ENCODE measurements at regions not wholly inside any gene's neighbourhood (a gene's known extent, or its start where the extent isn't known, plus 50 kb on each side); places are given as distances from the start of the nearest gene placed in this dataset.
"Not testable (repeated sequence)": the region's sequence is repeated elsewhere in the genome, so short reads cannot be mapped to it uniquely, and the experiment has no call there.

GRCh38 chr14:57060276-57060955, 208.3 kb downstream of the EXOC5 start:
- BruUV-seq (replicated peaks): no TSS peak
- intact Hi-C loops (cut with micrococcal nuclease; ENCODE audit: unreplicated experiment) (loop anchor here (10.0 kb wide), 3 partner anchors 254 to 566 kb away; no protein-coding TSS in a partner anchor), in situ Hi-C loops (cut with HindIII; ENCODE audit: low pct_unique_long_range_greater_than_20kb, low sequenced_read_pairs) (no loop called here)
- Histone ChIP-seq H3K27ac (ENCODE audit: low read length) (no peak overlapping the region), H3K36me3 (ENCODE audit: control insufficient read depth, insufficient read depth, low read length) (no peaks in the 10 kb centered on the region), H3K27me3 (ENCODE audit: control insufficient read depth, insufficient read depth, low read length) (no peaks in the 10 kb centered on the region), H3K4me1 (ENCODE audit: control insufficient read depth, insufficient read depth, low read length) (no peaks in the 10 kb centered on the region), H3K9me3 (ENCODE audit: control insufficient read depth, insufficient read depth, low read depth, low read length) (no peaks in the 10 kb centered on the region), H3K4me3 (ENCODE audit: low read depth in 2 of 2, low read length in 2 of 2) (no peak overlapping the region)
- CTCF ChIA-PET: no interaction called here
- no peak for DNase-seq (ENCODE audit: low read depth, low spot score)
- ATAC-seq: no peak
- POLR2A ChIA-PET: no interaction called here
- TF ChIP-seq SIN3A (IDR thresholded peaks at IDR 0.05; ENCODE audit: borderline replicate concordance, insufficient read depth, low read depth, low read length): no peak

- ChIA-PET POLR2A (no interaction called here), CTCF (no interaction called here)
- H3K36me3 ChIP-seq (ENCODE audit: control insufficient read depth, insufficient read depth, low read length): no peaks in the 10 kb centered on the region
- H3K4me1 ChIP-seq (ENCODE audit: control insufficient read depth, insufficient read depth, low read length): no peaks in the 10 kb centered on the region
- DNase-seq (ENCODE audit: low read depth, low spot score) (no peak), ATAC-seq (no peak)
- no peaks in the 10 kb centered on the region for H3K9me3 ChIP-seq (ENCODE audit: control insufficient read depth, insufficient read depth, low read depth, low read length)
- H3K27me3 ChIP-seq (ENCODE audit: control insufficient read depth, insufficient read depth, low read length): no peaks in the 10 kb centered on the region
- no peak overlapping the region for H3K27ac ChIP-seq (ENCODE audit: low read length)
- intact Hi-C loops (cut with micrococcal nuclease; ENCODE audit: unreplicated experiment) (no loop called here), in situ Hi-C loops (cut with HindIII; ENCODE audit: low pct_unique_long_range_greater_than_20kb, low sequenced_read_pairs) (no loop called here)
- no peak overlapping the region for H3K4me3 ChIP-seq (ENCODE audit: low read depth in 2 of 2, low read length in 2 of 2)
- no TSS peak for BruUV-seq (replicated peaks)
- no peak for TF ChIP-seq CTCF (IDR thresholded peaks at IDR 0.05)
- TF ChIP-seq, protein P1, sequence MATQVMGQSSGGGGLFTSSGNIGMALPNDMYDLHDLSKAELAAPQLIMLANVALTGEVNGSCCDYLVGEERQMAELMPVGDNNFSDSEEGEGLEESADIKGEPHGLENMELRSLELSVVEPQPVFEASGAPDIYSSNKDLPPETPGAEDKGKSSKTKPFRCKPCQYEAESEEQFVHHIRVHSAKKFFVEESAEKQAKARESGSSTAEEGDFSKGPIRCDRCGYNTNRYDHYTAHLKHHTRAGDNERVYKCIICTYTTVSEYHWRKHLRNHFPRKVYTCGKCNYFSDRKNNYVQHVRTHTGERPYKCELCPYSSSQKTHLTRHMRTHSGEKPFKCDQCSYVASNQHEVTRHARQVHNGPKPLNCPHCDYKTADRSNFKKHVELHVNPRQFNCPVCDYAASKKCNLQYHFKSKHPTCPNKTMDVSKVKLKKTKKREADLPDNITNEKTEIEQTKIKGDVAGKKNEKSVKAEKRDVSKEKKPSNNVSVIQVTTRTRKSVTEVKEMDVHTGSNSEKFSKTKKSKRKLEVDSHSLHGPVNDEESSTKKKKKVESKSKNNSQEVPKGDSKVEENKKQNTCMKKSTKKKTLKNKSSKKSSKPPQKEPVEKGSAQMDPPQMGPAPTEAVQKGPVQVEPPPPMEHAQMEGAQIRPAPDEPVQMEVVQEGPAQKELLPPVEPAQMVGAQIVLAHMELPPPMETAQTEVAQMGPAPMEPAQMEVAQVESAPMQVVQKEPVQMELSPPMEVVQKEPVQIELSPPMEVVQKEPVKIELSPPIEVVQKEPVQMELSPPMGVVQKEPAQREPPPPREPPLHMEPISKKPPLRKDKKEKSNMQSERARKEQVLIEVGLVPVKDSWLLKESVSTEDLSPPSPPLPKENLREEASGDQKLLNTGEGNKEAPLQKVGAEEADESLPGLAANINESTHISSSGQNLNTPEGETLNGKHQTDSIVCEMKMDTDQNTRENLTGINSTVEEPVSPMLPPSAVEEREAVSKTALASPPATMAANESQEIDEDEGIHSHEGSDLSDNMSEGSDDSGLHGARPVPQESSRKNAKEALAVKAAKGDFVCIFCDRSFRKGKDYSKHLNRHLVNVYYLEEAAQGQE (IDR thresholded peaks at IDR 0.05; ENCODE audit: insufficient read depth in 1 of 2, low read depth in 2 of 2, low read length in 1 of 2): no peak
- no peak for TF ChIP-seq TCF7L2 (IDR thresholded peaks at IDR 0.05; ENCODE audit: low read depth, low read length)
- no peak for TF ChIP-seq POLR2AphosphoS5 (IDR thresholded peaks at IDR 0.05; ENCODE audit: low read depth, low read length)
- no peak for TF ChIP-seq SIN3A (IDR thresholded peaks at IDR 0.05; ENCODE audit: borderline replicate concordance, insufficient read depth, low read depth, low read length)
Measured at GRCh38 chr14:57058319-57058718, 210.4 kb downstream of the EXOC5 start.

DNA sequence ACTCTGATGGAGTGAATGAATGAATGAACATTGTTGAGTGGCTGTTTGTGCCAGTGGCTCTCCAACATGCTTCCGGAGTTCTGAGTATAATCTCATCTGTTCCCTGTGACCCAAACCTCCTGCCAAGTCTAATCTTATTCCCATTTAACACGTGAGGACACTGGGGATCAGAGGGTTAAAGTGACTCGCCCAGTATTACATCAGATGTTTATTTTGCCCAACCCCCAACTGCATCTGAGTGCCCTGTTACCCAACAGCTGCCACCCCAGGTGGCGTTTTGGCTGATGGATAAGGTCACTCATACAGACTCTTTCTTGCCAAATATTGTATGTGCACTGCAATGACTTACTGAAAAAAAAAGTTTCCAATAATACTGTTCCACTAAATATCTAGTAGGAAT, 210.9 kb downstream of the EXOC5 start:
- CTCF ChIA-PET: interaction anchor here (0.6 kb wide), 1 partner anchor 27 kb away, joined by 5 read pairs; no protein-coding TSS in a partner anchor
- Histone ChIP-seq H3K4me3 (ENCODE audit: low read depth in 2 of 2, low read length in 2 of 2) (no peak overlapping the region), H3K4me1 (ENCODE audit: control insufficient read depth, insufficient read depth, low read length) (no peaks in the 10 kb centered on the region), H3K27ac (ENCODE audit: low read length) (no peak overlapping the region), H3K27me3 (ENCODE audit: control insufficient read depth, insufficient read depth, low read length) (no peaks in the 10 kb centered on the region), H3K9me3 (ENCODE audit: control insufficient read depth, insufficient read depth, low read depth, low read length) (no peaks in the 10 kb centered on the region), H3K36me3 (ENCODE audit: control insufficient read depth, insufficient read depth, low read length) (no peaks in the 10 kb centered on the region)
- ATAC-seq (no peak), DNase-seq (ENCODE audit: low read depth, low spot score) (no peak)
- intact Hi-C loops (cut with micrococcal nuclease; ENCODE audit: unreplicated experiment) (no loop called here), in situ Hi-C loops (cut with HindIII; ENCODE audit: low pct_unique_long_range_greater_than_20kb, low sequenced_read_pairs) (no loop called here)
- BruUV-seq (replicated peaks): no TSS peak
- no peak for TF ChIP-seq SIN3A (IDR thresholded peaks at IDR 0.05; ENCODE audit: borderline replicate concordance, insufficient read depth, low read depth, low read length)
- no peak for TF ChIP-seq CTCF (IDR thresholded peaks at IDR 0.05)
- TF ChIP-seq TCF7L2 (IDR thresholded peaks at IDR 0.05; ENCODE audit: low read depth, low read length): no peak
- POLR2A ChIA-PET: no interaction called here

DNA sequence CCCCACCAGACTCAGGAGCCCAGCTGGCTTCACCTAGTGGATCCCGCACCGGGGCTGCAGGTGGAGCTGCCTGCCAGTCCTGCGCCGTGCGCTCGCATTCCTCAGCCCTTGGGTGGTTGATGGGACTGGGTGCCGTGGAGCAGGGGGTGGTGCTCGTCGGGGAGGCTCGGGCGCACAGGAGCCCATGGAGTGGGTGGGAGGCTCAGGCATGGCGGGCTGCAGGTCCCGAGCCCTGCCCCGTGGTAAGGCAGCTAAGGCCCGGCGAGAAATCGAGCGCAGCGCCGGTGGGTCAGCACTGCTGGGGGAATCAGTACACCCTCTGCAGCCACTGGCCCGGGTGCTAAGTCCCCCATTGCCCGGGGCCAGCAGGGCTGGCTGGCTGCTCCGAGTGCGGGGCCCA, 212.2 kb downstream of the EXOC5 start:
- H3K9me3 ChIP-seq (ENCODE audit: control insufficient read depth, insufficient read depth, low read depth, low read length); CTCF ChIA-PET; intact Hi-C loops (cut with micrococcal nuclease; ENCODE audit: unreplicated experiment); H3K36me3 ChIP-seq (ENCODE audit: control insufficient read depth, insufficient read depth, low read length); DNase-seq (ENCODE audit: low read depth, low spot score); H3K4me3 ChIP-seq (ENCODE audit: low read depth in 2 of 2, low read length in 2 of 2); H3K27ac ChIP-seq (ENCODE audit: low read length); BruUV-seq (replicated peaks); POLR2A ChIA-PET; in situ Hi-C loops (cut with HindIII; ENCODE audit: low pct_unique_long_range_greater_than_20kb, low sequenced_read_pairs); H3K4me1 ChIP-seq (ENCODE audit: control insufficient read depth, insufficient read depth, low read length); H3K27me3 ChIP-seq (ENCODE audit: control insufficient read depth, insufficient read depth, low read length); ATAC-seq: not testable (repeated sequence)
